ENCODE measurements at regions not wholly inside any gene's neighbourhood (a gene's known extent, or its start where the extent isn't known, plus 50 kb on each side); places are given as distances from the start of the nearest gene placed in this dataset.

DNA sequence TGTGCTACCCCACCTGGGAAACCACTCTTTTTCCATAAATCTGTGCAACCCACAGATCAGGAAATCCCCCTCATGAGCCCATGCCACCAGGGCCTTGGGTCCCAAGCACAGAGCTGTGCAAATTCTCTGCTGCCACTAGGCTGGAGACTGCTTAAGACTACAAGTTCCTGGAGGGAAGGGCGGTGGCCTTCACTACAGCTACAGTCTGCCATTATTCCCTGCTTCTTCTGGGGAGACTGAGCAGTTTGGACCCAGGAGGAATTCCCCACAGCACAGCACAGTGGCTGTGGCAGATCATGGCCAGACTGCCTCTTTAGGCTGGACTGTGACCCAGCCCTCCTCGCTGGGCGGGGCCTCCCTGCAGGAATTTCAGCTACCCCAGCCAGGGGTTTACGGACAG, 89.7 kb upstream of the GRB10 start:
- TF ChIP-seq, protein P1, sequence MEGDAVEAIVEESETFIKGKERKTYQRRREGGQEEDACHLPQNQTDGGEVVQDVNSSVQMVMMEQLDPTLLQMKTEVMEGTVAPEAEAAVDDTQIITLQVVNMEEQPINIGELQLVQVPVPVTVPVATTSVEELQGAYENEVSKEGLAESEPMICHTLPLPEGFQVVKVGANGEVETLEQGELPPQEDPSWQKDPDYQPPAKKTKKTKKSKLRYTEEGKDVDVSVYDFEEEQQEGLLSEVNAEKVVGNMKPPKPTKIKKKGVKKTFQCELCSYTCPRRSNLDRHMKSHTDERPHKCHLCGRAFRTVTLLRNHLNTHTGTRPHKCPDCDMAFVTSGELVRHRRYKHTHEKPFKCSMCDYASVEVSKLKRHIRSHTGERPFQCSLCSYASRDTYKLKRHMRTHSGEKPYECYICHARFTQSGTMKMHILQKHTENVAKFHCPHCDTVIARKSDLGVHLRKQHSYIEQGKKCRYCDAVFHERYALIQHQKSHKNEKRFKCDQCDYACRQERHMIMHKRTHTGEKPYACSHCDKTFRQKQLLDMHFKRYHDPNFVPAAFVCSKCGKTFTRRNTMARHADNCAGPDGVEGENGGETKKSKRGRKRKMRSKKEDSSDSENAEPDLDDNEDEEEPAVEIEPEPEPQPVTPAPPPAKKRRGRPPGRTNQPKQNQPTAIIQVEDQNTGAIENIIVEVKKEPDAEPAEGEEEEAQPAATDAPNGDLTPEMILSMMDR (conservative IDR thresholded peaks at IDR 0.05; ENCODE audit: low read depth, low read length), result no peak
- no peak for TF ChIP-seq EZH2 (IDR thresholded peaks at IDR 0.05; ENCODE audit: borderline replicate concordance, low read depth, low read length, poor library complexity, severe bottlenecking)
